ENCODE measurements at regions not wholly inside any gene's neighbourhood (a gene's known extent, or its start where the extent isn't known, plus 50 kb on each side); places are given as distances from the start of the nearest gene placed in this dataset.

DNA sequence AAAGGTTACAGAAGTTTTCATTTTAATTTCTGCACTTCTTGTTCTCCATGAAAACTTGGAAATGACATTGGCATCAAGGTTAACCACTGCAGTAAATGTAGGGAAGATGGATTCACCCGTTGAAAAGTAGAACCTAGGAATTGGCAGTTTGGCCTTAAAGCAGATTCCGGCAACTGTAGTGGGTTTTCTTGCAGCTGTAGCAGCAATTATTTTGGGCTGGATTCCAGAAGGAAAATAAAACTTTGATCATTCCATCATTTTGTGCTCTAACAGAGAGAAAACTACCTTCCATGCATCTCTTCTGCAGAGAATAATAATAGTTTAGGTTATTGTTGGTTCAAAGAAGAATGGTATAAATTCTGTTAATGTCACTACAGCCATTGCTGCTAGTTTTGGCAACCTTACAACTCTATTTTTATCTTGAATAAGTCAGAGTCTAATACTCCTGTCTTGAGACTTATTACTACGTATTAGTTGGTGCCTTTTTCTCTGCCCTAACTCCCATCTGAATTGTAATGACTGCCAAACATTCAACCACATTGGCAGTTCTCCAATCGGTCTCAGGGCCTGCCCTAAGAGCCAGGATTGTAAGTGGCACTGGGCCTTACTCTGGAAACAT is 178.1 kb upstream of the PIEZO2 start:
- in situ Hi-C loops (cut with HindIII; ENCODE audit: extremely low pct_ligation_motif_present, low pct_unique_long_range_greater_than_20kb), result loop anchor here (10.0 kb wide), 1 partner anchor 57 kb away; no protein-coding TSS in a partner anchor
- FAIRE-seq, result no peak

DNA sequence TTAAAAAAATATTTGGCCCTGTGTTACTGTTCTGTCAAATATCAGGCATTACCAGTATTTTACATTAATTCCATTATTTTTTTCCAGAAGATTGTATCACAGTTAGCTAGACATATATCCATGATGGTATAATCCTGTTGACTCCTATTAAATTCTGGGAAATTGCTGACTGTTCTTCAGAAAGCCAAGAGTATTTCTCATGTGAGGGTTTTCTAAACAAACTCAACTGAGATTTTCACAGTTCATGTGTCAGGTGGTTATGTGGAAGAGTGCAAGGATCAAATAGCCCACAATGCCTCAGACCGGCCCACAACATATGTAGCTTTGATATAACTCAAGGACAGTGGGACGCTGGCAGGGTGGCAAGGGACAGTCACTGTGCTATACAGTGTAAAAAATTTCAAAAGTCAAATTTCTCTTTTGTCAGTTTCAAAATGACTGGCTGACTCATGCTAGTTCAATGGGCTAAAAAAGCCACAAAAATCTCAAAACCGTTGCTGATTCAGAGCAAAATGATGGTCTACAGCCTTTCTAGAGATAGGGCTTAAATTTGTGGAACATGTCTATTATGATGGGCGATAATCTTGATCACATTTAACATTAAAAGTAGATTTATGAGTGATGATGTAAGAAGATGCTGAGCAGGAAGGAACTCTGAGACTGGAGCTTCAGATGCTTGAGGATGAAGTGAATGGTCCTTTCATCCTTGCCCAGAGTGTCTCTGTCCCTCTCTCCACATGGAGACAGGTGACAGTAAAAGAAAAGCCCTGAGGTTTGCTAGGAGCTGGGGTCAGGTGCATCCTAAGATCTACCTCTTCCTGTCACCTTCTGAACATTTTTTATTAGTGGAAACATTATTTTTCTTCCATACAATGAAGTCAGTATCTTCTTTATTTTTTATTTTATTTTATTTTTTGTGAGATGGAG is 175.8 kb upstream of the PIEZO2 start:
- POLR2A ChIA-PET, result no interaction called here
- Histone ChIP-seq H3K4me2 (ENCODE audit: low read depth, low read length) (no peak overlapping the region), H2AFZ (ENCODE audit: low read length) (no peak overlapping the region), H4K20me1 (ENCODE audit: insufficient read depth, low read length) (no peaks in the 10 kb centered on the region), H3K79me2 (ENCODE audit: insufficient read depth, low read length) (no peaks in the 10 kb centered on the region), H3K4me3 (replicated peaks in 1 of 3; ENCODE audit: insufficient read depth in 1 of 3, low read depth in 2 of 3, low read length in 3 of 3) (no peak overlapping the region), H3K27ac (ENCODE audit: extremely low read length, insufficient read depth, low read length) (no peak overlapping the region), H3K27me3 (ENCODE audit: control insufficient read depth in 1 of 2, insufficient read depth in 2 of 2, low read length in 2 of 2) (no peaks in the 10 kb centered on the region), H3K4me1 (ENCODE audit: insufficient read depth, low read length) (peaks cover 24% of the 10 kb centered on the region), H3K36me3 (replicated peaks in 1 of 2; ENCODE audit: control insufficient read depth in 1 of 2, insufficient read depth in 2 of 2, low read length in 2 of 2) (no peaks in the 10 kb centered on the region), H3K9ac (ENCODE audit: insufficient read depth, low read depth, low read length) (no peak overlapping the region), H3K9me3 (ENCODE audit: low read length) (no peaks in the 10 kb centered on the region)
- in situ Hi-C loops (cut with HindIII; ENCODE audit: extremely low pct_ligation_motif_present, low pct_unique_long_range_greater_than_20kb) (loop anchor here (10.0 kb wide), 1 partner anchor 60 kb away; no protein-coding TSS in a partner anchor), intact Hi-C loops (cut with micrococcal nuclease; ENCODE audit: unreplicated experiment) (no loop called here)
- ATAC-seq, result peak; percentile 69
- DNase-seq (ENCODE audit: low spot score), result peak; percentile 55
- FAIRE-seq, result no peak
- CTCF ChIA-PET (ENCODE audit: low intra/inter-chr PET ratio, low total read pairs), result no interaction called here
- no TSS peak for BruUV-seq (replicated peaks)
- 6% methylated on average over 4 of the region's 4 CpGs for WGBS (ENCODE audit: low lambda C conversion rate)
- TF ChIP-seq ZSCAN9 (CRISPR knock-in tag; IDR thresholded peaks at IDR 0.05; ENCODE audit: borderline replicate concordance) (no peak), ZNF607 (CRISPR knock-in tag; IDR thresholded peaks at IDR 0.05; ENCODE audit: borderline replicate concordance) (no peak), MYC (CRISPR knock-in tag; IDR thresholded peaks at IDR 0.05; ENCODE audit: borderline replicate concordance) (no peak)
- TF ChIP-seq, protein P1, sequence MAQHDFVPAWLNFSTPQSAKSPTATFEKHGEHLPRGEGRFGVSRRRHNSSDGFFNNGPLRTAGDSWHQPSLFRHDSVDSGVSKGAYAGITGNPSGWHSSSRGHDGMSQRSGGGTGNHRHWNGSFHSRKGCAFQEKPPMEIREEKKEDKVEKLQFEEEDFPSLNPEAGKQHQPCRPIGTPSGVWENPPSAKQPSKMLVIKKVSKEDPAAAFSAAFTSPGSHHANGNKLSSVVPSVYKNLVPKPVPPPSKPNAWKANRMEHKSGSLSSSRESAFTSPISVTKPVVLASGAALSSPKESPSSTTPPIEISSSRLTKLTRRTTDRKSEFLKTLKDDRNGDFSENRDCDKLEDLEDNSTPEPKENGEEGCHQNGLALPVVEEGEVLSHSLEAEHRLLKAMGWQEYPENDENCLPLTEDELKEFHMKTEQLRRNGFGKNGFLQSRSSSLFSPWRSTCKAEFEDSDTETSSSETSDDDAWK (CRISPR knock-in tag; IDR thresholded peaks at IDR 0.05), result no peak
- TF ChIP-seq, protein P2, sequence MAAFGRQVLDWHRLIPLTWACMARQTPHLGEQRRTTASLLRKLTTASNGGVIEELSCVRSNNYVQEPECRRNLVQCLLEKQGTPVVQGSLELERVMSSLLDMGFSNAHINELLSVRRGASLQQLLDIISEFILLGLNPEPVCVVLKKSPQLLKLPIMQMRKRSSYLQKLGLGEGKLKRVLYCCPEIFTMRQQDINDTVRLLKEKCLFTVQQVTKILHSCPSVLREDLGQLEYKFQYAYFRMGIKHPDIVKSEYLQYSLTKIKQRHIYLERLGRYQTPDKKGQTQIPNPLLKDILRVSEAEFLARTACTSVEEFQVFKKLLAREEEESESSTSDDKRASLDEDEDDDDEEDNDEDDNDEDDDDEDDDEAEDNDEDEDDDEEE (CRISPR knock-in tag; IDR thresholded peaks at IDR 0.05), result no peak
- TF ChIP-seq, protein P3, sequence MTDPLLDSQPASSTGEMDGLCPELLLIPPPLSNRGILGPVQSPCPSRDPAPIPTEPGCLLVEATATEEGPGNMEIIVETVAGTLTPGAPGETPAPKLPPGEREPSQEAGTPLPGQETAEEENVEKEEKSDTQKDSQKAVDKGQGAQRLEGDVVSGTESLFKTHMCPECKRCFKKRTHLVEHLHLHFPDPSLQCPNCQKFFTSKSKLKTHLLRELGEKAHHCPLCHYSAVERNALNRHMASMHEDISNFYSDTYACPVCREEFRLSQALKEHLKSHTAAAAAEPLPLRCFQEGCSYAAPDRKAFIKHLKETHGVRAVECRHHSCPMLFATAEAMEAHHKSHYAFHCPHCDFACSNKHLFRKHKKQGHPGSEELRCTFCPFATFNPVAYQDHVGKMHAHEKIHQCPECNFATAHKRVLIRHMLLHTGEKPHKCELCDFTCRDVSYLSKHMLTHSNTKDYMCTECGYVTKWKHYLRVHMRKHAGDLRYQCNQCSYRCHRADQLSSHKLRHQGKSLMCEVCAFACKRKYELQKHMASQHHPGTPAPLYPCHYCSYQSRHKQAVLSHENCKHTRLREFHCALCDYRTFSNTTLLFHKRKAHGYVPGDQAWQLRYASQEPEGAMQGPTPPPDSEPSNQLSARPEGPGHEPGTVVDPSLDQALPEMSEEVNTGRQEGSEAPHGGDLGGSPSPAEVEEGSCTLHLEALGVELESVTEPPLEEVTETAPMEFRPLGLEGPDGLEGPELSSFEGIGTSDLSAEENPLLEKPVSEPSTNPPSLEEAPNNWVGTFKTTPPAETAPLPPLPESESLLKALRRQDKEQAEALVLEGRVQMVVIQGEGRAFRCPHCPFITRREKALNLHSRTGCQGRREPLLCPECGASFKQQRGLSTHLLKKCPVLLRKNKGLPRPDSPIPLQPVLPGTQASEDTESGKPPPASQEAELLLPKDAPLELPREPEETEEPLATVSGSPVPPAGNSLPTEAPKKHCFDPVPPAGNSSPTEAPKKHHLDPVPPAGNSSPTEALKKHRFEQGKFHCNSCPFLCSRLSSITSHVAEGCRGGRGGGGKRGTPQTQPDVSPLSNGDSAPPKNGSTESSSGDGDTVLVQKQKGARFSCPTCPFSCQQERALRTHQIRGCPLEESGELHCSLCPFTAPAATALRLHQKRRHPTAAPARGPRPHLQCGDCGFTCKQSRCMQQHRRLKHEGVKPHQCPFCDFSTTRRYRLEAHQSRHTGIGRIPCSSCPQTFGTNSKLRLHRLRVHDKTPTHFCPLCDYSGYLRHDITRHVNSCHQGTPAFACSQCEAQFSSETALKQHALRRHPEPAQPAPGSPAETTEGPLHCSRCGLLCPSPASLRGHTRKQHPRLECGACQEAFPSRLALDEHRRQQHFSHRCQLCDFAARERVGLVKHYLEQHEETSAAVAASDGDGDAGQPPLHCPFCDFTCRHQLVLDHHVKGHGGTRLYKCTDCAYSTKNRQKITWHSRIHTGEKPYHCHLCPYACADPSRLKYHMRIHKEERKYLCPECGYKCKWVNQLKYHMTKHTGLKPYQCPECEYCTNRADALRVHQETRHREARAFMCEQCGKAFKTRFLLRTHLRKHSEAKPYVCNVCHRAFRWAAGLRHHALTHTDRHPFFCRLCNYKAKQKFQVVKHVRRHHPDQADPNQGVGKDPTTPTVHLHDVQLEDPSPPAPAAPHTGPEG (CRISPR knock-in tag; IDR thresholded peaks at IDR 0.05), result no peak

More for the DNA sequence above, 178.1 kb upstream of the PIEZO2 start:
- DNase-seq (ENCODE audit: low spot score) (no peak), ATAC-seq (no peak)
- Histone ChIP-seq H4K20me1 (ENCODE audit: insufficient read depth, low read length) (no peaks in the 10 kb centered on the region), H3K9ac (ENCODE audit: insufficient read depth, low read depth, low read length) (no peak overlapping the region), H3K36me3 (replicated peaks in 1 of 2; ENCODE audit: control insufficient read depth in 1 of 2, insufficient read depth in 2 of 2, low read length in 2 of 2) (no peaks in the 10 kb centered on the region), H3K27ac (ENCODE audit: extremely low read length, insufficient read depth, low read length) (no peak overlapping the region), H2AFZ (ENCODE audit: low read length) (no peak overlapping the region), H3K4me1 (ENCODE audit: insufficient read depth, low read length) (peaks cover 24% of the 10 kb centered on the region), H3K9me3 (ENCODE audit: low read length) (no peaks in the 10 kb centered on the region), H3K79me2 (ENCODE audit: insufficient read depth, low read length) (no peaks in the 10 kb centered on the region), H3K4me3 (replicated peaks in 1 of 3; ENCODE audit: insufficient read depth in 1 of 3, low read depth in 2 of 3, low read length in 3 of 3) (no peak overlapping the region), H3K27me3 (ENCODE audit: control insufficient read depth in 1 of 2, insufficient read depth in 2 of 2, low read length in 2 of 2) (no peaks in the 10 kb centered on the region), H3K4me2 (ENCODE audit: low read depth, low read length) (no peak overlapping the region)
- intact Hi-C loops (cut with micrococcal nuclease; ENCODE audit: unreplicated experiment), result no loop called here
- BruUV-seq (replicated peaks), result no TSS peak
- TF ChIP-seq ZNF101 (CRISPR knock-in tag; IDR thresholded peaks at IDR 0.05; ENCODE audit: borderline replicate concordance, low read depth) (no peak), NR2C2 (CRISPR knock-in tag; IDR thresholded peaks at IDR 0.05; ENCODE audit: borderline replicate concordance) (no peak)
- POLR2A ChIA-PET, result no interaction called here
- WGBS (ENCODE audit: low lambda C conversion rate), result 47% methylated on average over 4 of the region's 4 CpGs
- CTCF ChIA-PET (ENCODE audit: low intra/inter-chr PET ratio, low total read pairs), result no interaction called here
